Mesothelial cell of epicardium (in vitro differentiated cells): ENCODE measurements at regions not wholly inside any gene's neighbourhood (a gene's known extent, or its start where the extent isn't known, plus 50 kb on each side); places are given as distances from the start of the nearest gene placed in this dataset.

Experiments
- DNase-seq, 2 experiments: peaks; one replicate each; pipeline ENCODE4 v3.0.0; 2021; ENCODE audit warnings: low spot score in 2 of 2; ENCODE audit not compliant: unreplicated experiment in 2 of 2
- H3K27ac Mint-ChIP-seq: 2 replicates; pipeline ENCODE4 v1.8.0; 2021; ENCODE audit warnings: mixed read lengths
- H3K27me3 Mint-ChIP-seq: 2 replicates; pipeline ENCODE4 v1.8.0; 2021; ENCODE audit warnings: low read depth, mixed read lengths
- H3K36me3 Mint-ChIP-seq: 2 replicates; pipeline ENCODE4 v1.8.0; 2021; ENCODE audit warnings: mixed read lengths
- H3K4me1 Mint-ChIP-seq: 2 replicates; pipeline ENCODE4 v1.8.0; 2021; ENCODE audit warnings: mixed read lengths
- H3K4me3 Mint-ChIP-seq: 2 replicates; pipeline ENCODE4 v1.8.0; 2021; ENCODE audit warnings: mild to moderate bottlenecking, moderate library complexity, mixed read lengths
- H3K9me3 Mint-ChIP-seq: 2 replicates; pipeline ENCODE4 v1.8.0; 2021; ENCODE audit warnings: mixed read lengths
- CTCF ChIP-seq: fragments of 200-600 bp; sonication (generic); IDR thresholded peaks from one replicate; pipeline ENCODE4 v1.5.0; 2021; ENCODE audit warnings: antibody characterized with exemption; ENCODE audit not compliant: unreplicated experiment

DNA sequence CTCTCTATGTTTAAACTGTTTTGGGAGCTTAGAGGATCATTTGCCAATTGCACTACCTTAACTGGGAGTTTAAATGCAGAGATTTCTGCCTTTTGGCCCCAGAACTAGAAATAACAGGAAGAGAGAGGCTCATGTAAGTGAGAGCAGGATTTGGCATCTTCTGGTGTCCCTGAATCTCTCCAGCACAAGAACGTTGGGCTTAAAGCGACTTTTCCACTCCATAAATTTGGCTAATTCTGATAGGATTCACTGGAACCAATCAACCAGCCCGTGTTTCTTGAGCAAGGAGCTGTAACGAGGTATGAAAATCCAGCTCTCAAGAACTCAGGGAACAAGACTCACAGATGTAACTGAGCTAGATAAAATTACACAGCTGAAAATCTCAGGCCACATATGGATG is 181.0 kb downstream of the C1D start:
- no peak overlapping the region for H3K27ac Mint-ChIP-seq
- no peak for DNase-seq
- H3K4me1 Mint-ChIP-seq, result peaks cover 12% of the 10 kb centered on the region
- TF ChIP-seq CTCF, result no peak
- H3K36me3 Mint-ChIP-seq, result no peaks in the 10 kb centered on the region
- H3K27me3 Mint-ChIP-seq, result no peaks in the 10 kb centered on the region
- H3K9me3 Mint-ChIP-seq, result no peaks in the 10 kb centered on the region
- no peak overlapping the region for H3K4me3 Mint-ChIP-seq

DNA sequence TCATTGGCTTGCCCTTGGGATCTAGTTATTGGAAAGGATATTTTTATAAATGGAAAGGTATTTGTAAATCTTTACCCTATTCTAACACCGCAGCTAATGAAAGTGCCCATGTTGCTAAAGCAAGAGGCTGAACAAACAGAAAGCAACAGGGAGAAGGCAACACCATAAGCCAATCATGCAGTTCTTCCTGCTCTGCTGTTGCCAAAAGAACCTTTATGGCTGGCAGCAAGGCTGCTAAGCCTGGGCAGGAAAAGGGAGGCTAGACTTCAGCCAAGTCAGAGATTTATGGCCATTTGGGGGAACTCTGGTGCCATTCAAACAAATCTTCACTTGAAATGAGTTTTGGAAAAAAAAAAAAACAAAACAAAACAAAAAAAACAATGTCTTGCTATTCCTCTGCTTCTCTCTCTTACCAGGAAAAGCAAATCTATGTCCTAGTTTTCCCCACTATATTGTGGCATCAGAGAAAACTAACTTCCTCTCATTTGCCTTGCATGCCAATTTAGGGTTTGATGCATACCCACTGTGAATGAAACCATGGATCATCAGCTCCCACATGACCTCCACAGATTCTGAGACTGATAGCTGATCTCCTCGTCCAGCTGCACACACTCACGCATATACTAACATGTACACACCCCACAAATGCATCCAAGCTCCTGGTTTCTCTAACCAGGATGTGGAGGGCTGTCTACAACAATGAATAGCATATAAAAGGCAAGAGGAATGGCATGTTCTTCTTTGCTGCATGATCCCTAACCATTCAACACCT is 179.3 kb downstream of the C1D start:
- Mint-ChIP-seq H3K27ac (no peak overlapping the region), H3K36me3 (no peaks in the 10 kb centered on the region), H3K4me1 (peaks cover 8% of the 10 kb centered on the region), H3K27me3 (no peaks in the 10 kb centered on the region), H3K4me3 (no peak overlapping the region), H3K9me3 (no peaks in the 10 kb centered on the region)
- DNase-seq, result no peak
- no peak for TF ChIP-seq CTCF

DNA sequence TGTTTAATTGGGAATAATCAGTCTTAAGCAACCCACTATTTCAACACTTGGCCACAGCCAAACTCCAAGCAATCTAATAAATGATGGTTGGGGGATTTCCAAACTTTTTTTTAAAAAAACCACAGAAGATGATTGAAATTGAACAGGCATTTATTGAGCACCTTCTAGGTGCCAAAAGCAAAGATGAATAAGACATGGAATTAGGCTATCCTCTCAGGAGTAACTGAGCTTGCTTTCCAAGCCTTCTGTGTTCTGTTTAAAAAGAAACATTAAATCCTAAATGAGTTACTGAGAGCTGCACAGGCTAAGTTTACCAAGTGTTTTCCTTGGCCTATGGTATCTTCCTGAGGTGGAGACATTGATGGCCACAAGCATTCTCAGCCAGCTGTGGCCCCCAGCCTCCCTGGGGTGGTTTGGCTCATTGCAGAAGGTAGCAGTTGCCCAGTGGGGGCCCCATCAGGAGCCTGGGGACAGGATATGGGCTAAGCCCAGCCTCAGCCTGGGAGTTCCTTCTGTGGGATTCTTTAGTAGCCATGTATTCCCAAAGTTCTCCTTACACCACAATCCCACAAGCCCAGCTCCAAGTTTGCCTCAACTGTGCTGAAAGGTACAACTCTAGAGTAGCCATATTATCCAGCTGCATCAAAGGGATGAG is 174.3 kb downstream of the C1D start:
- H3K4me3 Mint-ChIP-seq, result no peak overlapping the region
- DNase-seq, result no peak
- H3K36me3 Mint-ChIP-seq, result no peaks in the 10 kb centered on the region
- H3K9me3 Mint-ChIP-seq, result no peaks in the 10 kb centered on the region
- TF ChIP-seq CTCF, result no peak
- H3K27me3 Mint-ChIP-seq, result no peaks in the 10 kb centered on the region
- H3K27ac Mint-ChIP-seq, result no peak overlapping the region
- no peaks in the 10 kb centered on the region for H3K4me1 Mint-ChIP-seq

DNA sequence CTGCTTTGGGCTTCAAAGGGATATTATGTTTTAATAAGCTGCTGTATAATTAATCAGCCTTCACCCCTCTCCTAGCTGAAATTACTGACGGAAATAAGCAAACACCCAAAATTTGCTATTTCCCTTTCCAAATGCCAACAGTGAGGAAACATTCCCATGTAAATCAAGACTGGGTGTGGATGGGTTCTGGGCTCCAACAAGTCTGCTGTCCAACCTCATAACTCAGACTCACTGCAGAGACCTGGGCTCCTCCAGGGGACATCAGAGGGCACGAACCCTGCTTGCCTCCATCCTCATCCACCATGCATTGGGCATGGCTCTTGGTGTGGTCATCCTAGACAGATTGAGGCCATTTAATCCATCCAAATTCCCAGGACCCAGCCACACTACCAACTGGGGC is 173.7 kb downstream of the C1D start:
- H3K27ac Mint-ChIP-seq, result no peak overlapping the region
- H3K4me3 Mint-ChIP-seq, result no peak overlapping the region
- H3K27me3 Mint-ChIP-seq, result no peaks in the 10 kb centered on the region
- H3K36me3 Mint-ChIP-seq, result no peaks in the 10 kb centered on the region
- no peak for DNase-seq
- TF ChIP-seq CTCF, result no peak
- H3K4me1 Mint-ChIP-seq, result no peaks in the 10 kb centered on the region
- peaks cover 1% of the 10 kb centered on the region for H3K9me3 Mint-ChIP-seq

DNA sequence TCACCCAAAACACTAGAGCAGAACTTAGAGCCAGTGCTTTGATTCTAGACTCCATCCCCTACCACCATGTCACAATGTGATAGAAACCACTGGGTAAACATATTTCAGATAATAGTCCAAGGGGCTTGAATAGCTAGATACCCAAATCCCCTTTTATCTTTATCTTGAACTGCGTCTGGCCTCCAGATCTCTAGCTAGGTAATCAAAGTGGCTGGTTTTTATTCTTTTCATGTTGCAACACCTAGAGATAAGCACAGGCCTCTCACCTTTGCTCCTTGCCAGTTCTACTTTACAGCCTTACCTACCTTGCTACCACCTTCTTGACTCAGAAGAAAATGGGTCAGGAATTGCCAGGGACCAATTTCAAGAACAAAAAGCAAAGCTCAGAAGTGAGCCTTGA is 171.2 kb downstream of the C1D start:
- Mint-ChIP-seq H3K27me3 (no peaks in the 10 kb centered on the region), H3K36me3 (no peaks in the 10 kb centered on the region), H3K4me3 (no peak overlapping the region), H3K27ac (no peak overlapping the region), H3K4me1 (peaks cover 18% of the 10 kb centered on the region), H3K9me3 (peaks cover 6% of the 10 kb centered on the region)
- DNase-seq, result no peak
- no peak for TF ChIP-seq CTCF
